GM21526 (cell line): ENCODE measurements at regions not wholly inside any gene's neighbourhood (a gene's known extent, or its start where the extent isn't known, plus 50 kb on each side); places are given as distances from the start of the nearest gene placed in this dataset.

Experiments used
- ATAC-seq: cut with Tn5 transposase; IDR thresholded peaks from one replicate; pipeline ENCODE4 v1.9.1; 2021; ENCODE audit warnings: moderate library complexity; ENCODE audit not compliant: unreplicated experiment, low FRiP score

- no peak for ATAC-seq
Measured at GRCh38 chr6:44530910-44531234, 143.4 kb downstream of the CDC5L start.

GRCh38 chr6:44531442-44532015 is 144.0 kb downstream of the CDC5L start:
- ATAC-seq, result no peak

DNA sequence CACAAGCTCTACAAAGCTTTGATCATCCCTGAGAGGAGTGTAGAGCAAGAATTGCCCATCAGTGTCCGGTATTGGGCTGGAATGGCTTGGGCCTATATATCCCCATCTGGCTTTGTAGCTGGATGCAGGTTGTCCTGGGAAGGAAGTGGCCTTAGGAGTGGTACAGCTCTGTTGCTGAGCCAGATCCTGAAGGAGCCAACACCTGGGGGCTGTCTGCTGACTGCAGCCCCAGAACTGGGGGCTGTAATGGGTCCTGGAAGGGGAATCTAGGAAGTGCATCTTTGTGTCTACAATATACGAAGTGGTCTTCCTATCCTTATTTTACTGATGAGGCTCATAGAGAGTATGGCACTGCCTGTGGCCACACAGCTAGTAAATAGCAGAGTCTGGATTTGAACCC is 145.9 kb downstream of the CDC5L start:
- ATAC-seq, result no peak

- no peak for ATAC-seq
Measured at GRCh38 chr6:44534291-44534690, 146.8 kb downstream of the CDC5L start.

GRCh38 chr6:44535446-44535845 is 147.9 kb downstream of the CDC5L start:
- no peak for ATAC-seq

- no peak for ATAC-seq
Measured at GRCh38 chr6:44535967-44536366, 148.5 kb downstream of the CDC5L start.

DNA sequence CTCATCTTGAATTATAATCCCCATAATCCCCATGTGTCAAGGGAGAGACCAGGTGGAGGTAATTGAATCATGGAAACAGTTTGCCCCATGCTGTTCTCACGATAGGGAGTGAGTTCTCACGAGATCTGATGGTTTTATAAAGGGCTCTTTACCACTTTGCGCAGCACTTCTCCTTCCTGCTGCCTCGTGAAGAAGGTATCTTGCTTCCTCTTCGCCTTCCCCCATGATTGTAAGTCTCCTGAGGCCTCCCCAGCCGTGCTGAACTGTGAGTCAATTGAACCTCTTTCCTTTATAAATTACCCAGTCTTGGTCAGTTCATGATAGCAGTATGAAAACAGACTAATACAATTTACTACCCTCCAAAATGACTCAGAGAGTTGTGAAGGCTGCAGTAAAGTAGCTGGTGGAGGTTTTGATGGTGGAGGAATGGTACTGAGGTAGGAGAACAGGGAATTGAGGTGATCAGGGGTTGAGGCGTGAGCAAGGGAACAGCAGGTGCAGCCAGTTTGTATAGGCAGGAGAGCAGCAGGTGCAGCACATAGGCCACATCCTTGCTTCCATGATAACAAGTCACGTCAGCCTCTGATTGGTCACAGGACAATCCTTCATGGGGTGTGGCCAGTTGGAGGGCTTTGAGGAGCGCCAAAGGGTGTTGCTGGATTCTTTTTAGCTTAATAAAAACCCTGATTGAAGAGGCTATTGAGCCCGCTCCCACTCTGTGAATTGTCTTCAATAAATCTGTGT is 150.0 kb downstream of the CDC5L start:
- no peak for ATAC-seq

GRCh38 chr6:44538131-44538806 is 150.8 kb downstream of the CDC5L start:
- no peak for ATAC-seq

DNA sequence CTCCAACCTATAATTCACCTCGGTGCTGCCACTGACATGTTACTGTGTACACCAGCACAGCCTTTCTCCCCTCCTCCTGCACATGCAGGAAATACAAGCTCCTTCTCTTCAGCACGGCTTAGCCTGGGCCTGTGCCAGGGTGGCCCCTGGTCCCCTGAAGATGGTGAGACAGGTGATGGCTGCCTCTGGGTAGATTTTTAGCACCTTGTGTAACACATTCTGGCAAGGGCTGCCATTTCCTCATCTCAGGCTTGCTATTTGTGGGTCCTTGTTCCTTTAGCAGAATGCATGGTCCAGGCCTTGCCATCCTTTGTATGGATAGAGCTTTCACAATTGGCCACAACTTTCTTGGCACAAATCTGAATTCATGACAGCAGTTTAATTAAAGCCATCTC is 151.3 kb downstream of the CDC5L start:
- no peak for ATAC-seq

- no peak for ATAC-seq
Measured at GRCh38 chr6:44539701-44540355, 152.3 kb downstream of the CDC5L start.

- no peak for ATAC-seq
Measured at GRCh38 chr6:44540881-44541280, 153.4 kb downstream of the CDC5L start.

GRCh38 chr6:44542401-44543116 is 155.1 kb downstream of the CDC5L start:
- no peak for ATAC-seq

DNA sequence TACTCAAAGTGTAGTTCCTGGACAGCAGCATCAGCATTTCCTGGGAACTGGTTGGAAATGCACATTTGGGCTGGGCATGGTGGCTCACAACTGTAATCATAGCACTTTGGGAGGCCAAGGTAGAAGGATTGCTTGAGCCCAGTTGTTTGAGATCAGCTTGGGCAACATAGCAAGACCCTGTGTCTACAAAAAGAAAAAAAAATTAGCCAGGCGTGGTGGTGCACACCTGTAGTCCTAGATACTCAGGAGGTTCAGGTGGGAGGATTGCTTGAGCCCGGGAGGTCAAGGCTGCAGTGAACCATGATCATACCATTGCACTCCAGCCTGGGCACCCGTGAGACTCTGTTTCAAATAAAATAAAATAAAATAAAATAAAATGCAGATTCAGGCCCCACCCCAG is 156.2 kb downstream of the CDC5L start:
- no peak for ATAC-seq

- no peak for ATAC-seq
Measured at GRCh38 chr6:44545224-44545623, 157.7 kb downstream of the CDC5L start.

- ATAC-seq, result no peak
Measured at GRCh38 chr6:44548319-44548718, 160.8 kb downstream of the CDC5L start.

DNA sequence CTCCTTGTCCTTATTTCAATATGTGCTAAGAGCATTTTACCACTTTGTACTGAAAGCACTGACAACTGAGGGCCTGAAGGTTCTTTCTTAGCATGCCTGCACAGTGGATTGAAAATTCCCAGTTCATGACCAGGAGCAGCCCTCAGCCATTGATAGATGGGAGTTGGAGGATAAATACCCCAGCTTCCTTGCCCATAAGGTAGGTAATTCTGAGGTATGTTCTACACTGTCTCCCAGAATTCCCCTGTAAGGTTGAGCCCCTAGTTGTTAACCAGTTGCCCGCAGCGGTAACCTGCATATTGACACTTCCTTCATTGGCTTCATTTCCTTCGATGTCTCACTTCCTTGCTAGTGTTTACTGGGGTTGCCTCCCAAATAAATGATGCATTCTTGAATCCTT is 162.0 kb downstream of the CDC5L start:
- no peak for ATAC-seq

DNA sequence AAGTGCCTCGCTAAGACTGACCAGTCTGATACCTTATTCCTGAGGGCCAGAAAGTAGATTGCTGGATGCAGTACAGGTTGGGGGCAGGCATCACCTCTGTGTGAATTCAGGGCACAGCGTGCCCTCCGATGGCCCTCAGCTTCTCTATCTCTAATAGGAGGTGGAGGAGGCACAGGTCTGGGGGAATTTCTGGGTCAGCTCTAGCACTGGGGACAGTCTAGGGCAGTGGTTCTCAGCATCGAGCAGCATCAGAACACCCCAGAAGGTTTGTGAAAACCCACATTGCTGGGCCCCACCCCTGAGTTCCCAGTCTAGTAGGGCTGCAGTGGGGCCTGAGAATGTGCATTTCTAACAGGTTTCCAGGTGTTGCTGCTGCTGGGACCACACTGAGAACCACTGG is 166.7 kb downstream of the CDC5L start:
- ATAC-seq, result no peak

GRCh38 chr6:44554861-44555260 is 167.4 kb downstream of the CDC5L start:
- ATAC-seq, result no peak

- ATAC-seq, result no peak
Measured at GRCh38 chr6:44556046-44556445, 168.5 kb downstream of the CDC5L start.

GRCh38 chr6:44558024-44558831 is 170.7 kb downstream of the CDC5L start:
- ATAC-seq, result no peak
